ENCODE measurements at regions not wholly inside any gene's neighbourhood (a gene's known extent, or its start where the extent isn't known, plus 50 kb on each side); places are given as distances from the start of the nearest gene placed in this dataset.

GRCh38 chrX:98755912-98756311 is 1654.2 kb downstream of the PCDH19 start:
- TF ChIP-seq ESRRA (IDR thresholded peaks at IDR 0.05; ENCODE audit: low read length) (no peak), SIX5 (IDR thresholded peaks at IDR 0.05; ENCODE audit: low read depth, low read length, severe bottlenecking) (no peak), RB1 (IDR thresholded peaks at IDR 0.05; ENCODE audit: borderline replicate concordance) (no peak), SRF (IDR thresholded peaks at IDR 0.05; ENCODE audit: low read depth in 2 of 2, low read length in 2 of 2) (no peak), ZZZ3 (IDR thresholded peaks at IDR 0.05; ENCODE audit: control insufficient read depth, insufficient read length, low read depth) (no peak), SREBF2 (IDR thresholded peaks at IDR 0.05; ENCODE audit: low read length) (no peak), ZNF592 (IDR thresholded peaks at IDR 0.05) (no peak), SREBF1 (IDR thresholded peaks at IDR 0.05; ENCODE audit: low read length) (no peak), NR2C2 (IDR thresholded peaks at IDR 0.05; ENCODE audit: borderline replicate concordance, control insufficient read depth, insufficient read length, low read depth) (no peak)
- H3K9ac ChIP-seq (ENCODE audit: control insufficient read depth, insufficient read depth, low read length), result no peak overlapping the region
- DNase-seq (ENCODE audit: low read depth, low spot score) (no peak), FAIRE-seq (no peak), ATAC-seq (no peak)
- H3K4me2 ChIP-seq (ENCODE audit: control insufficient read depth, insufficient read depth), result no peak overlapping the region
- H3K4me3 ChIP-seq, result no peak overlapping the region
- in situ Hi-C loops (cut with MboI), result no loop called here
- intact Hi-C loops (cut with micrococcal nuclease; ENCODE audit: unreplicated experiment), result no loop called here
- H3K36me3 ChIP-seq (ENCODE audit: control insufficient read depth in 2 of 2, insufficient read depth in 2 of 2, low read length in 1 of 2), result no peaks in the 10 kb centered on the region
- SMC1A ChIA-PET (ENCODE audit: uncharacterized antibody, unreplicated experiment), result no interaction called here
- RAD21 ChIA-PET (ENCODE audit: unreplicated experiment), result no interaction called here
- H2AFZ ChIP-seq (ENCODE audit: control insufficient read depth, low read depth, low read length), result no peak overlapping the region
- H3K9me3 ChIP-seq (replicated peaks; ENCODE audit: control insufficient read depth, insufficient read depth, low read length), result no peaks in the 10 kb centered on the region; the same call in 2 of the 3 replicates
- CTCF ChIA-PET, result interaction anchor here (1.0 kb wide), 1 partner anchor 78 kb away, joined by 5 read pairs; no protein-coding TSS in a partner anchor
- no peaks in the 10 kb centered on the region for H3K27me3 ChIP-seq (replicated peaks in 1 of 2; ENCODE audit: control insufficient read depth in 2 of 2, insufficient read depth in 2 of 2, low read length in 1 of 2)
- BruUV-seq (replicated peaks), result no TSS peak
- no peaks in the 10 kb centered on the region for H3K4me1 ChIP-seq (ENCODE audit: control insufficient read depth, insufficient read depth, low read length)
- H3K79me2 ChIP-seq (ENCODE audit: control insufficient read depth, insufficient read depth, low read length), result no peaks in the 10 kb centered on the region
- POLR2A ChIA-PET, result no interaction called here
- no peak overlapping the region for H3K27ac ChIP-seq (ENCODE audit: control insufficient read depth, insufficient read depth)
- H4K20me1 ChIP-seq (ENCODE audit: control insufficient read depth, insufficient read depth), result no peaks in the 10 kb centered on the region

Measured in GM12878 (cell line).